ENCODE measurements at regions not wholly inside any gene's neighbourhood (a gene's known extent, or its start where the extent isn't known, plus 50 kb on each side); places are given as distances from the start of the nearest gene placed in this dataset.

DNA sequence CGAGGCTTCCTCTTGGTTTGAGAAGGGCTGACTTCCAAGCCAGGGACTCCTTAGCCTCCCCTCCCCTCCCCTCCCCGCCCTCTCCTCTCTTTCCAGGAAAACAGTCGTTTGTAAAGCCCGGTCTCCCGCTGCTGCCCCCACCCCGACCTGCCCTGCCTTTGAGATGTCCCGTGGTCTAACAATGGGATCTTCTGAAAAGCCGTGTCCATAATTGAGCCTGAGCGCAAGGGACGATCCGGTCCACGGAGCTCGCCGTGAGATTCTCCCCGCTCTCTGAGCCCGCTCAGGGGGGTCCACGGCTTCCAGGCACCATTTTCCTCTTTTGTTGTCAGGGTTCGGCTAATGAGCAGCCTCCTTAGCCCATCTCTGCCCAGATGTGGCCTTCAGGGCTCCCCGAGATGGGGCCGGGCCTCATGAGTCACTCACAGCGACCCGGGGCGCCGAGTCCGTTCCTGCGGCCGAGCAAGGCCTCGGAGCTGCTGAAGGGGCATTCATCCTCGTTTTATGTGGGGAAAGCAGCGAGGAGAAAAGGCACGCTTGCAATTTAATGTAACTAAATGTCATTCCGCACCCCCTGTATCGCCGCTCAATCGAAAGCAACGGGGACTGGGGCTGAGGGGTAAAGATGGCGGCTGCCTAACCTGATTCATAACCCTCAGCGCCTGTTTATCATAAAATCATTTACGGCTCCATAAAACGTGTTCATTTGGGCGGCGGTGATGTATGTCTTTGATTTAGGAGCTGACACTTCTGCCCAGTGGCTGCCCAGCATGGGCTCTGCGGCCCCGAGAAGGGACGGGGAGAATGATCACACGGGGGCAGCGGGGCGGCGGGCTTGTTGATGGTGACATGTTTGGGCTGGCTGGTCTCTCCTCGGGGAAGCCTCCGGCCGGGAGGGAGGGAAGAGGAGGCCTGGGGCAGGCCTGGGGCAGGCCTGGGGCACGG lies 232.6 kb upstream of the C1orf174 start:
- TF ChIP-seq FOXM1 (IDR thresholded peaks at IDR 0.05; ENCODE audit: borderline replicate concordance, low read depth), result no peak
- no peak for TF ChIP-seq TEAD4 (IDR thresholded peaks at IDR 0.05)
- TF ChIP-seq YY1 (IDR thresholded peaks at IDR 0.05; ENCODE audit: low read depth), result no peak
- TF ChIP-seq TAF1 (IDR thresholded peaks at IDR 0.05; ENCODE audit: low read depth), result no peak
- no peak for TF ChIP-seq CEBPB (IDR thresholded peaks at IDR 0.05)
- TF ChIP-seq, protein P1, sequence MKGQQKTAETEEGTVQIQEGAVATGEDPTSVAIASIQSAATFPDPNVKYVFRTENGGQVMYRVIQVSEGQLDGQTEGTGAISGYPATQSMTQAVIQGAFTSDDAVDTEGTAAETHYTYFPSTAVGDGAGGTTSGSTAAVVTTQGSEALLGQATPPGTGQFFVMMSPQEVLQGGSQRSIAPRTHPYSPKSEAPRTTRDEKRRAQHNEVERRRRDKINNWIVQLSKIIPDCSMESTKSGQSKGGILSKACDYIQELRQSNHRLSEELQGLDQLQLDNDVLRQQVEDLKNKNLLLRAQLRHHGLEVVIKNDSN (IDR thresholded peaks at IDR 0.05), result no peak
- TF ChIP-seq, protein P2, sequence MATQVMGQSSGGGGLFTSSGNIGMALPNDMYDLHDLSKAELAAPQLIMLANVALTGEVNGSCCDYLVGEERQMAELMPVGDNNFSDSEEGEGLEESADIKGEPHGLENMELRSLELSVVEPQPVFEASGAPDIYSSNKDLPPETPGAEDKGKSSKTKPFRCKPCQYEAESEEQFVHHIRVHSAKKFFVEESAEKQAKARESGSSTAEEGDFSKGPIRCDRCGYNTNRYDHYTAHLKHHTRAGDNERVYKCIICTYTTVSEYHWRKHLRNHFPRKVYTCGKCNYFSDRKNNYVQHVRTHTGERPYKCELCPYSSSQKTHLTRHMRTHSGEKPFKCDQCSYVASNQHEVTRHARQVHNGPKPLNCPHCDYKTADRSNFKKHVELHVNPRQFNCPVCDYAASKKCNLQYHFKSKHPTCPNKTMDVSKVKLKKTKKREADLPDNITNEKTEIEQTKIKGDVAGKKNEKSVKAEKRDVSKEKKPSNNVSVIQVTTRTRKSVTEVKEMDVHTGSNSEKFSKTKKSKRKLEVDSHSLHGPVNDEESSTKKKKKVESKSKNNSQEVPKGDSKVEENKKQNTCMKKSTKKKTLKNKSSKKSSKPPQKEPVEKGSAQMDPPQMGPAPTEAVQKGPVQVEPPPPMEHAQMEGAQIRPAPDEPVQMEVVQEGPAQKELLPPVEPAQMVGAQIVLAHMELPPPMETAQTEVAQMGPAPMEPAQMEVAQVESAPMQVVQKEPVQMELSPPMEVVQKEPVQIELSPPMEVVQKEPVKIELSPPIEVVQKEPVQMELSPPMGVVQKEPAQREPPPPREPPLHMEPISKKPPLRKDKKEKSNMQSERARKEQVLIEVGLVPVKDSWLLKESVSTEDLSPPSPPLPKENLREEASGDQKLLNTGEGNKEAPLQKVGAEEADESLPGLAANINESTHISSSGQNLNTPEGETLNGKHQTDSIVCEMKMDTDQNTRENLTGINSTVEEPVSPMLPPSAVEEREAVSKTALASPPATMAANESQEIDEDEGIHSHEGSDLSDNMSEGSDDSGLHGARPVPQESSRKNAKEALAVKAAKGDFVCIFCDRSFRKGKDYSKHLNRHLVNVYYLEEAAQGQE (IDR thresholded peaks at IDR 0.05; ENCODE audit: low read depth), result no peak
- TF ChIP-seq EP300 (IDR thresholded peaks at IDR 0.05; ENCODE audit: borderline replicate concordance), result no peak
- no peak for TF ChIP-seq RAD21 (IDR thresholded peaks at IDR 0.05; ENCODE audit: low read depth)
- no peak for TF ChIP-seq ZBTB7A (IDR thresholded peaks at IDR 0.05; ENCODE audit: low read depth)

DNA sequence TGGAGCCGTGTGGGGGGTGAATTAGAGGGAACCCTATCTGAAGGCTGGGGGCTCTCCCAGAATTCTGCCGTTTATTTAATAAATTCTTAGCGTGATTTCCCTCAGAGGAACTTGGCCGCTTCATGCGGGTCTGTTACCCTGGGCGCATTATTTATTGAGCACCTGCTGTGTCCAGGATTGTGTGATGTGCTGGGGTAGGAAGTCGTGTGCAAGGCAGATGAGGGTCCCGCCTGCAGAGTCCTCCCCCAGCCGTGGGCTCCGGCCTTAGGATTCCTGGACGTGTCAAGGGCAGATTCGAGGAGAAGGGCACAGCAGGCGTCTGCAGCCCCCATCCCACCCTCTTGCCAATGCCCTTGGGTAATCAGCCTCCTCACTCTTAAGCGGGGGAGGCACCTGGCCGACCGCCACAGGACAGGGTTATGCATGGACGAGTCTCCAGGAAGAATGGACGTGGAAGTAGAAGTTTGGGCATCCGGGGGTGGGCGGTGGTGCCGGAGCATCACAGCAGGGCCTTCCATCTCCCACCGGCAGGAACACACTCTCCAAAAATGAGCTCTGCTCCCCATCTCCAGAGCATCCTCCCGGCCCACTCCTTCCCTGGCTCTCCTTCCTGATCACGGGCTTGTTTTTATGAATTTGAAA lies 233.3 kb upstream of the C1orf174 start:
- TF ChIP-seq, protein P3, sequence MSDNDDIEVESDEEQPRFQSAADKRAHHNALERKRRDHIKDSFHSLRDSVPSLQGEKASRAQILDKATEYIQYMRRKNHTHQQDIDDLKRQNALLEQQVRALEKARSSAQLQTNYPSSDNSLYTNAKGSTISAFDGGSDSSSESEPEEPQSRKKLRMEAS (IDR thresholded peaks at IDR 0.05), result no peak
- TF ChIP-seq EP300 (IDR thresholded peaks at IDR 0.05; ENCODE audit: borderline replicate concordance) (no peak), TAF1 (IDR thresholded peaks at IDR 0.05; ENCODE audit: low read depth) (no peak), FOXM1 (IDR thresholded peaks at IDR 0.05; ENCODE audit: borderline replicate concordance, low read depth) (no peak), TCF12 (IDR thresholded peaks at IDR 0.05; ENCODE audit: low read depth) (no peak), CEBPB (IDR thresholded peaks at IDR 0.05) (no peak)
- TF ChIP-seq, protein P1 (IDR thresholded peaks at IDR 0.05), result no peak
- TF ChIP-seq, protein P2 (IDR thresholded peaks at IDR 0.05; ENCODE audit: low read depth), result no peak

GRCh38 chr1:4133939-4134321 lies 233.9 kb upstream of the C1orf174 start:
- no peak for TF ChIP-seq TAF1 (IDR thresholded peaks at IDR 0.05; ENCODE audit: low read depth)
- no peak for TF ChIP-seq NFIC (IDR thresholded peaks at IDR 0.05)
- no peak for TF ChIP-seq TEAD4 (IDR thresholded peaks at IDR 0.05)
- TF ChIP-seq ZBTB7A (IDR thresholded peaks at IDR 0.05; ENCODE audit: low read depth), result no peak
- TF ChIP-seq, protein P3 (IDR thresholded peaks at IDR 0.05), result no peak
- no peak for TF ChIP-seq EGR1 (IDR thresholded peaks at IDR 0.05)
- no peak for TF ChIP-seq TCF12 (IDR thresholded peaks at IDR 0.05; ENCODE audit: low read depth)
- no peak for TF ChIP-seq CEBPB (IDR thresholded peaks at IDR 0.05)
- no peak for TF ChIP-seq EP300 (IDR thresholded peaks at IDR 0.05; ENCODE audit: borderline replicate concordance)
- TF ChIP-seq, protein P1 (IDR thresholded peaks at IDR 0.05), result no peak
- TF ChIP-seq CREB1 (IDR thresholded peaks at IDR 0.05; ENCODE audit: low read depth), result no peak
- TF ChIP-seq, protein P2 (IDR thresholded peaks at IDR 0.05; ENCODE audit: low read depth), result no peak
- no peak for TF ChIP-seq YY1 (IDR thresholded peaks at IDR 0.05; ENCODE audit: low read depth)

Data from Ishikawa (cell line).